ENCODE measurements at regions not wholly inside any gene's neighbourhood (a gene's known extent, or its start where the extent isn't known, plus 50 kb on each side); places are given as distances from the start of the nearest gene placed in this dataset.

DNA sequence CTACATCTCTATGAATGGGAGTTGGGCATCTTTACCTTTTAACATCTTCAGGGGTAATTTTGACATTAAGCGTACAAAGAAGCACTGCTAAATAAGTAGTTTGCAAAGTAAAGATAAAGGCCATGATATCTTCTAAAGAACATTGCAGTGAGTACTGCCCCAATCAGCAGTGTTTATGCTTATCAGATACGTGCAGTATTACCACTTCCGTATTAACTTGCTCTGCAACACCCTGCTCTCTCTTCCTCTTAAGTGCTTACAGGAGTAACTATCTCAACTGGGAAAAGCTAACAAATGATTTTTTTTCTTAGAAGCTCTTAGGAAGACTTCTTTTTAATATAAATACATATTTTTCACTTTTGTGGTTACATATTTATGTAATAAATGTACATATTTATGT is 793.7 kb upstream of the SLC10A2 start:
- no peaks in the 10 kb centered on the region for H3K4me1 ChIP-seq
- no peak for TF ChIP-seq POLR2A (IDR thresholded peaks at IDR 0.05)
- TF ChIP-seq, protein P1, sequence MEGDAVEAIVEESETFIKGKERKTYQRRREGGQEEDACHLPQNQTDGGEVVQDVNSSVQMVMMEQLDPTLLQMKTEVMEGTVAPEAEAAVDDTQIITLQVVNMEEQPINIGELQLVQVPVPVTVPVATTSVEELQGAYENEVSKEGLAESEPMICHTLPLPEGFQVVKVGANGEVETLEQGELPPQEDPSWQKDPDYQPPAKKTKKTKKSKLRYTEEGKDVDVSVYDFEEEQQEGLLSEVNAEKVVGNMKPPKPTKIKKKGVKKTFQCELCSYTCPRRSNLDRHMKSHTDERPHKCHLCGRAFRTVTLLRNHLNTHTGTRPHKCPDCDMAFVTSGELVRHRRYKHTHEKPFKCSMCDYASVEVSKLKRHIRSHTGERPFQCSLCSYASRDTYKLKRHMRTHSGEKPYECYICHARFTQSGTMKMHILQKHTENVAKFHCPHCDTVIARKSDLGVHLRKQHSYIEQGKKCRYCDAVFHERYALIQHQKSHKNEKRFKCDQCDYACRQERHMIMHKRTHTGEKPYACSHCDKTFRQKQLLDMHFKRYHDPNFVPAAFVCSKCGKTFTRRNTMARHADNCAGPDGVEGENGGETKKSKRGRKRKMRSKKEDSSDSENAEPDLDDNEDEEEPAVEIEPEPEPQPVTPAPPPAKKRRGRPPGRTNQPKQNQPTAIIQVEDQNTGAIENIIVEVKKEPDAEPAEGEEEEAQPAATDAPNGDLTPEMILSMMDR (IDR thresholded peaks at IDR 0.05): no peak
- H3K27me3 ChIP-seq: no peaks in the 10 kb centered on the region
- ATAC-seq (no peak), DNase-seq (no peak)
- intact Hi-C loops (cut with DNase I): no loop called here
- no peaks in the 10 kb centered on the region for H3K9me3 ChIP-seq
- 21 to 46% methylated on average over 3 of the region's 3 CpGs for WGBS, 2 donors
- H3K4me3 ChIP-seq: no peak overlapping the region
- H3K27ac ChIP-seq: no peak overlapping the region
- no peaks in the 10 kb centered on the region for H3K36me3 ChIP-seq (replicated peaks in 1 of 2; ENCODE audit: insufficient read depth in 1 of 2, low read depth in 2 of 2)

DNA sequence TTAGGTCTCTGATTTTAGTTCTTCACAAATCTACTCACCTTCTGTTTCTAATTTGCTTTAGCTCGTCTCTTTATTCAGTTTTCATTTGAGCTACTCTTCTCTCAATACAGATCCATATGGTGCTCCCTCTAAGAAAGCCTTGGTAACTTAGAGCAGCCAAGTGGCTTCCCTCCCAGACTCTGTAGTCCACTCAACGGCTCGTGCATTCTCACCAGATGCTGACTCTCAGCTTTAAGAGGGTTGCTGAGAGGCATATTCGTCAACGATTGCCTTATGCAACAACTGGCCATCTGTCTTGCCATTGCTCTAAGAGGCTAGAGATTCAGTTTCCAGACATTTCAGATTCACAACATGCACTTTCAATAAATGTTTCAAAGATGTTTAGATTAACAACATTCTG is 785.8 kb upstream of the SLC10A2 start:
- DNase-seq: no peak
- H3K27me3 ChIP-seq: no peaks in the 10 kb centered on the region
- no peaks in the 10 kb centered on the region for H3K4me1 ChIP-seq
- H3K4me3 ChIP-seq: no peak overlapping the region
- TF ChIP-seq, protein P1 (IDR thresholded peaks at IDR 0.05): no peak
- no peak for TF ChIP-seq POLR2A (IDR thresholded peaks at IDR 0.05)
- H3K36me3 ChIP-seq (replicated peaks in 1 of 2; ENCODE audit: insufficient read depth in 1 of 2, low read depth in 2 of 2): no peaks in the 10 kb centered on the region
- H3K27ac ChIP-seq: no peak overlapping the region
- WGBS, 2 donors: 50 to 69% methylated on average over 5 of the region's 5 CpGs
- intact Hi-C loops (cut with DNase I): no loop called here
- no peaks in the 10 kb centered on the region for H3K9me3 ChIP-seq
- no peak for ATAC-seq

DNA sequence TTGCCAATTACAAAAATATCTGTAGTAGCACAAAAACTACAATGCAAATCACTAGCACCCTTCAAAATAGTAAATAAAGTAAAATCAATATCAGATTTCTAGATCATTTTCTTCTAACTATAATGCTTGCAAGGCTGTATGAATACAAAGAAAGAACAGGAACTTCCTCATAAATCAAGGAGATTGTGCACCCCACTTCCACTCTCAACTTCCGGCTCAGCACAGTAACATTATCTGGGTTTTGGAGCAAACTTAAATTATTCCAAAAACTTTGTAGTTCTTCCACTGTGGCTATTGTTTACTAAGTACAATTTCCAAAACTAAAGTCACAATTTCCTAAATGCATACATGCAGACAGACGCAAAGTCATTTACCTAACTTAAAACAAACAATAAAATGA is 778.3 kb upstream of the SLC10A2 start:
- WGBS, 2 donors: 60 to 61% methylated on average over 2 of the region's 2 CpGs
- intact Hi-C loops (cut with DNase I): no loop called here
- ATAC-seq: no peak

DNA sequence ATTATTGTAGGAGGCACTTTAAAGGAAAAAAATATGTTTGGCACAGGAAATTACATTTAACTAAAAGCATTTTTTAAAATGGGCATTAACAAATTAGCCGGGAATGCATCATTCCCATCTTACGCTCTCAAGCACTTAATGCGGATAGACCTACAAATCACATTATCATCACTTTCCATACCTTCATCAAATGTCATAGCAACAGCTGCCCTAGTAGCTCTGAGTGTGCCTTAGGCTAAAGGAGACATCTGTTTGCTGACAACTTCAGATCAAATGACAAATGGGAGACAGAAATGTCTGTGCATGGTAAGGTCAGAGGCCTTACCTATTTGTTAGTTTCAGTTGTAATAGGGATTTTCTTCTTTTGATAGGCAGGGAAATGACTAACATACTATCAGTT is 773.2 kb upstream of the SLC10A2 start:
- ATAC-seq: no peak
- no peak for DNase-seq
- H3K36me3 ChIP-seq (replicated peaks in 1 of 2; ENCODE audit: insufficient read depth in 1 of 2, low read depth in 2 of 2): no peaks in the 10 kb centered on the region
- intact Hi-C loops (cut with DNase I): no loop called here
- H3K27me3 ChIP-seq: no peaks in the 10 kb centered on the region
- no peaks in the 10 kb centered on the region for H3K4me1 ChIP-seq
- no peak overlapping the region for H3K27ac ChIP-seq
- 76 to 85% methylated on average over 3 of the region's 3 CpGs for WGBS, 2 donors
- no peak overlapping the region for H3K4me3 ChIP-seq
- TF ChIP-seq, protein P1 (IDR thresholded peaks at IDR 0.05): no peak
- TF ChIP-seq POLR2A (IDR thresholded peaks at IDR 0.05): no peak
- H3K9me3 ChIP-seq: no peaks in the 10 kb centered on the region

More for the DNA sequence above, 778.3 kb upstream of the SLC10A2 start:
- no peaks in the 10 kb centered on the region for H3K4me1 ChIP-seq
- H3K36me3 ChIP-seq (replicated peaks in 1 of 2; ENCODE audit: insufficient read depth in 1 of 2, low read depth in 2 of 2): no peaks in the 10 kb centered on the region
- TF ChIP-seq, protein P1 (IDR thresholded peaks at IDR 0.05): no peak
- TF ChIP-seq POLR2A (IDR thresholded peaks at IDR 0.05): no peak
- no peak overlapping the region for H3K27ac ChIP-seq
- no peaks in the 10 kb centered on the region for H3K27me3 ChIP-seq
- no peak for DNase-seq
- no peaks in the 10 kb centered on the region for H3K9me3 ChIP-seq
- no peak overlapping the region for H3K4me3 ChIP-seq

DNA sequence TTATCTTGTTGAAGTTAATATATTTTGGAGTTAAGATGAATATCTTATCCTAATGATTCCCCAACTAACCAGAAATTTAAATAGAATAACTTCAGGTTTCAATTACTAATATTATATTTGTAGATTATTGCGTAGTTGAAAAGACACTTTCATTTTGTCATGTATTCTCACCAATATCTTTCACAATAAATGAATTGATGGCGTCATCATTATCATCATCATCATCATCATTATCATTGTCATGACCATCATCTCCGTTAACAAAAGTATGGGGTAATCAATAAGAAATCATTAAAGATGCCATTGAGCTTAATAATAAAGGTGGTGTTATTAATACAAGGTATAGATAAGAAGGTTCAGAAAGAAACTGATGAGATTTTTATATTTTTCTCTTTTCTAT is 768.8 kb upstream of the SLC10A2 start:
- TF ChIP-seq POLR2A (IDR thresholded peaks at IDR 0.05): no peak
- TF ChIP-seq, protein P1 (IDR thresholded peaks at IDR 0.05): no peak
- WGBS, 2 donors: 55 to 66% methylated on average over 3 of the region's 3 CpGs
- Histone ChIP-seq H3K9me3 (no peaks in the 10 kb centered on the region), H3K27ac (no peak overlapping the region), H3K36me3 (replicated peaks in 1 of 2; ENCODE audit: insufficient read depth in 1 of 2, low read depth in 2 of 2) (no peaks in the 10 kb centered on the region), H3K4me1 (no peaks in the 10 kb centered on the region), H3K4me3 (no peak overlapping the region), H3K27me3 (no peaks in the 10 kb centered on the region)
- intact Hi-C loops (cut with DNase I): no loop called here
- DNase-seq (no peak), ATAC-seq (no peak)
